DOHH2 (cell line): ENCODE measurements at regions not wholly inside any gene's neighbourhood (a gene's known extent, or its start where the extent isn't known, plus 50 kb on each side); places are given as distances from the start of the nearest gene placed in this dataset.

Experiments
- EZH2phosphoT487 ChIP-seq: fragments of 200-600 bp; sonication (generic); IDR thresholded peaks from 2 replicates; pipeline ENCODE4 v1.6.1; 2017; ENCODE audit warnings: borderline replicate concordance, mild to moderate bottlenecking, antibody characterized with exemption, low read length, moderate library complexity, mixed read lengths
- TF ChIP-seq, protein P1 (sequence below): fragments of 200-600 bp; sonication (generic); IDR thresholded peaks from one replicate; pipeline ENCODE4 v1.5.1; 2014; ENCODE audit warnings: antibody characterized with exemption, mild to moderate bottlenecking, low read depth, low read length; ENCODE audit not compliant: poor library complexity, severe bottlenecking

DNA sequence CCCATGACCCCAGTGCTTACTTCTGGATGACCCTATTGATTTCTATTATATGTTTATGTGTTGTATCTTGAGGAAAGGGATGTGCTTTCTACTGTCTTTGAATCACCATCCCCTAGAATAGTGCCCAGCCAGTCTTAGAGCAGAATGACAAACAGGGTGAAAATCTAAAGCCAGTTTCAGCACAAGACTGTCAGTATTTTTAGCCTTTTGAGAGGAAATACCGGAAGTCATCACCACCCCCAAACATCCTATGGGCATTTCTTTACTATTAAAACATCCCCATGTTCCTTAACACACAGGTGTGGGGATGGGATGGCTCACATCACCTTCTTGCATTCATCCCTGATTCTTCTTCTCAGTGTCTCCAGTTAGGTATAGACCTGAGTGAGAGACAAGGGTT is 52.1 kb upstream of the UBE2L5 start:
- no peak for TF ChIP-seq EZH2phosphoT487
- TF ChIP-seq, protein P1, sequence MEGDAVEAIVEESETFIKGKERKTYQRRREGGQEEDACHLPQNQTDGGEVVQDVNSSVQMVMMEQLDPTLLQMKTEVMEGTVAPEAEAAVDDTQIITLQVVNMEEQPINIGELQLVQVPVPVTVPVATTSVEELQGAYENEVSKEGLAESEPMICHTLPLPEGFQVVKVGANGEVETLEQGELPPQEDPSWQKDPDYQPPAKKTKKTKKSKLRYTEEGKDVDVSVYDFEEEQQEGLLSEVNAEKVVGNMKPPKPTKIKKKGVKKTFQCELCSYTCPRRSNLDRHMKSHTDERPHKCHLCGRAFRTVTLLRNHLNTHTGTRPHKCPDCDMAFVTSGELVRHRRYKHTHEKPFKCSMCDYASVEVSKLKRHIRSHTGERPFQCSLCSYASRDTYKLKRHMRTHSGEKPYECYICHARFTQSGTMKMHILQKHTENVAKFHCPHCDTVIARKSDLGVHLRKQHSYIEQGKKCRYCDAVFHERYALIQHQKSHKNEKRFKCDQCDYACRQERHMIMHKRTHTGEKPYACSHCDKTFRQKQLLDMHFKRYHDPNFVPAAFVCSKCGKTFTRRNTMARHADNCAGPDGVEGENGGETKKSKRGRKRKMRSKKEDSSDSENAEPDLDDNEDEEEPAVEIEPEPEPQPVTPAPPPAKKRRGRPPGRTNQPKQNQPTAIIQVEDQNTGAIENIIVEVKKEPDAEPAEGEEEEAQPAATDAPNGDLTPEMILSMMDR = no peak
